Activated CD4-positive, alpha-beta T cell treated with anti-CD3 and anti-CD28 coated beads for 4 hours (primary cell): ENCODE measurements at regions not wholly inside any gene's neighbourhood (a gene's known extent, or its start where the extent isn't known, plus 50 kb on each side); places are given as distances from the start of the nearest gene placed in this dataset.
"Not testable (repeated sequence)": the region's sequence is repeated elsewhere in the genome, so short reads cannot be mapped to it uniquely, and the experiment has no call there.

Experiments used
- DNase-seq, 2 donors: peaks; one replicate each; pipeline ENCODE4 v3.0.0-alpha.2; 2020

DNA sequence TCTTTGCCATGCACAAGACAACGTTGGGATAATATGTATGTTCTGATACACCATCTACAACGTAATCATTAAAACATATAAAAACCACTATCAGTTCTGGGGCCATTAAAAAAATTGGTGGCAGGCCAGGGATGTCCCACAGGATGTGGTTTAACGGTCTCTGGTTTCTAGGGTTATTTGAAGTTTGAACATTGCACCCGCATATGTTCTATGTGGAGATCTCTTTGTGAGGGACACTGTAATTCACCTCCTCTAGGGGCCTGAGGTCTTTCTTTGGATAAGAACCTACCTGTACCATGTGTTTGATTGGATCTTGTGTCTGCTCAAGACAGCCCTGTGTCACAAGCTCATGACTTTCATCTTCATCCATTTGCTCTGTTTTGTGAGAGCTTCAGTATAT is 73.2 kb downstream of the GGTLC2 start:
- DNase-seq, result no peak

DNA sequence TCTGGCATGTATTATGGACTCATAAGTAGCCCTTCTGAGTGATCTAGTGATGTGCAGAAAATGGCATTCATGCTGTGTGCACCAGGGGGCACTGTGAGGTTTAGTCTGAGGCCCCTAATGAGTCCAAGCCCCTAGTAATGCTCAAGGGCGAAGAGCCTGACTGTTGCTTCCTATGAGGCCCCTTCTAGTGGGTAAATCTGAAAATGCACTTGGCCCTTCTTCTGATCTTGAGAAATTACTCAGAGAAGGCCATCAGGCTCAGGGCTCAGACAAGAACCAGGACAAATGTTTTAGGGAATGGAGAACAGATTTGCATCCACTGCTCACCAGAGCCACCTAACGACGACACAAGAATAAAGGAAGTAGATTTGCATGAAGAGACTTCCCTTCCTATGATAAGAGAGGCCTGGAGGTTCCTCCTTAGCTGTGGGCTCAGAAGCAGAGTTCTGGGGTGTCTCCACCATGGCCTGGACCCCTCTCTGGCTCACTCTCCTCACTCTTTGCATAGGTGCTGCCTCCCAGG is 75.8 kb downstream of the GGTLC2 start:
- peak in 1 of 2 donors; percentile 26 for DNase-seq

DNA sequence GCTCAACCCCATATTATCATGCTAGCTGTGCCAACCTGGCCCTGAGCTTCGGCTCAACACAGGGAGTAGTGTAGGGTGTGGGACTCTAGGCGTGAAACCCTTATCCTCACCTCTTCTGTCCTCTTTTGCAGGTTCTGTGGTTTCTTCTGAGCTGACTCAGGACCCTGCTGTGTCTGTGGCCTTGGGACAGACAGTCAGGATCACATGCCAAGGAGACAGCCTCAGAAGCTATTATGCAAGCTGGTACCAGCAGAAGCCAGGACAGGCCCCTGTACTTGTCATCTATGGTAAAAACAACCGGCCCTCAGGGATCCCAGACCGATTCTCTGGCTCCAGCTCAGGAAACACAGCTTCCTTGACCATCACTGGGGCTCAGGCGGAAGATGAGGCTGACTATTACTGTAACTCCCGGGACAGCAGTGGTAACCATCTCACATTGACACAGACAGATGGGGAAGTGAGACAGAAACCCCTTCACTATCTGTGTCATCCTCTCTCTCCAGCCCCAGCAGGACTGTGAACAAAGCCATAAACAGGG is 76.4 kb downstream of the GGTLC2 start:
- no peak for DNase-seq

DNA sequence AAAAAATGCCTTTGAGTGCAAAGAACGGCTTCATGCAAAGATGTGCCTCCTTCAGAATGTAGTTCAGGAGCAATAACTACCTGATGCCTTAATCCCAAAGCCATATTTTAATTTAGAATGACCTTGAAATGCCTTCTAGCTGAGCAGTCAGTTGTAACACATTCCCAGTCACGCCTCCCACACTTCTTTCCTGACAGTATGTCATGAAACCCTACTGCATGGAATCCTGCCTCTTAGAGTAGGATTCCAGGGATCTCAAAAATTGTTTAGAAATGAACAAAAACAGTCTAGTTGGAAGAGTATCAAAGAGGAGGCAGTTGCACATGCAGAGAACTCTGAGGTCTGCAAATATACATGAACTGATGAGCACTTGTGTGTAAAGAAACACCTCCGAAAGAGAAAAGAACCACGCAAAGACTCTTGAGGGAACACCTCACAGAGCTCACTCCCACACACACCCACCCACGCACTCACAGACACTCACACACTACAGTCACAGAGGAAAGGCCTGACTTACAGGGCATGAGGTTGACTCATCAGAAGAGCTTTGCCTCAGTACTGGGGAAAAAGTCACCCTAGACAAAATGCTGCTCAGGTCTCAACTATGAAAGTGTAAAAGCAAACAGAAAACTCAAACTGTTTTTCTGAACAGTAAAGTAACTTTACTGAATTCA is 77.4 kb downstream of the GGTLC2 start:
- DNase-seq, result peak; percentile 76 to 81

DNA sequence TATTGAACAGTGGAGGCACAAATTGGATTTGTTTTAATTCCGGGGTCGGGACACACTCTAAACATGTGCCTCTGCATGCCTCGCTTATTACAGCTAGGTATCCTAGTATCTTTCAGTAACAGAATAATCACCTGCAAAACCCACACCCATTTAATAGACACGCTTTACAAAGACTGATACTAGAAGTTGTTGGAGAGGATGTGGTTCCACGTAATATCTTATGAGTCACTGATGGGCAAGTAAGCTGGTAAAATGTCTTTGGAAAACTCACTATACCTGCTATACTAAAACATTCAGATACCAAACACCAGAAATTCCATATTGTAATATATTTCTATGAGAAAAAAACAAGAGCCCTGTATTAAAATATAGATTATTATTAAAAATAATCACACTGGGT is 84.0 kb downstream of the GGTLC2 start:
- DNase-seq, result no peak

DNA sequence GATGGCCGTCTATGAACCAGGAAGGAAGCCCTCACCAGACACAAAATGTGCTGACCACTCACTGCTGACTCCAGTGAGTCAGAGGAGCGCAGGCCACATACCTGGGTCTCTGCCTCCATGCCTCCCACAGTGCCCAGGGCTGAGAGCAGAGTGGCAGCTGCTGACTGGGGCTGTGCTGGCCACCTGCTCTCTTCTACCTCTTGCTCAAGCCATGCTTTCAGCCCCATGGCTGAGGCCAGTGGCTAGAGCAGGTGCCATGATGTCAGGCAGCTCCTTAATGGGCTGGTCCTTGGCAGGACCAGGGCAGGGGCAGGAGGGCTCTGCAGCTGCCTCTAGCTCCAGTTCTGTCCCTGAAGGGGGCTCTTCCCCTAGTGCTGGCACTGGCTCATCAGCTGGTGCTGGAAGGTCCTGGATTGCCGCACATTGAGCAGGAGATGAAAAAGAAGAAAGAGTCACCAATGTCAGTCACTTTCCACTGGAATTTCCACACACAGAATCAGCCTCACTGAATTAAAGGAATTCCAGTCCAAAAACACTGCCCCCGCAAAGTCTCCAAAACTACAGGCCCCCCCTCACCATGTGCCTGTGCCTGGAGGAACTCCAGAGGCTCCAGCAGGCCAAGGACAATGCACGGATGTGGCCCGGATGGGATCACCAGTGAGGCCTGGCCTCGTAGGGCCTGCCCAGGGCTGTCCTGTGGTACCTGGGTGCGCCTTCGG is 86.4 kb downstream of the GGTLC2 start:
- no peak for DNase-seq

DNA sequence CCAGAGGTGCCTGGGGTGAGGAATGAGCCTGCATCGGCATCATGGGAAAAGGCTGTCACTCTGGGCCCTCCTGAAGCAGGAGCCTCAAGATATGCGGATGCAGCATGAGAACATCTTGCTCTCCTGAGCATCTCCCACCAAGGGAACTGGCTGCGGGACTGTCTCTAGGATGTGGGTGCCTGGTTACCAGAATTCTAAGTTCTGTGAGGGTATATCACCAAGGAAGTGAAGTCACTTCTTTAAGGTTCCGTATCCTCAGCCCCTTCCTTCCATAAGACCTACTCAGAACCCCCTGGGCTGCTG is 86.9 kb downstream of the GGTLC2 start:
- no peak for DNase-seq

DNA sequence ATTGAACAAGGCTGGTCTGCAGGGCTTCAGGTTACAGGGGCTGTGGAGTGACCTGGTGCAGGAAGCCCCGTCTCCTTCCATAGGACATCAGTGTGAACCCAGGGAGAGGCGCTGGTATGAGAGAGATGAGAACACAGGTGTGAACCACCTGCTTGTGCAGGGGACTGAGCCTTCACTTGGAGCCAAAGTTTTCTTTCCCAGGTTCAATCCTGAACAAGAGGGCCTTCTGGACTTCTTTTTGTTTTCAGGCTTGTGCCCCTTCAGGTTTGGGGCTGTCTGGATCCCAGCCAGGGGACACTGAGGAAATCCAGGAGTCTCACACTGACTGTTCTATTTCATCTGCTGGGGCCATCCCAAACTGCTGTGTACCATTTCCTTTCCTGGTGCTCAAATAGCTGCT is 88.6 kb downstream of the GGTLC2 start:
- not testable (repeated sequence) for DNase-seq

DNA sequence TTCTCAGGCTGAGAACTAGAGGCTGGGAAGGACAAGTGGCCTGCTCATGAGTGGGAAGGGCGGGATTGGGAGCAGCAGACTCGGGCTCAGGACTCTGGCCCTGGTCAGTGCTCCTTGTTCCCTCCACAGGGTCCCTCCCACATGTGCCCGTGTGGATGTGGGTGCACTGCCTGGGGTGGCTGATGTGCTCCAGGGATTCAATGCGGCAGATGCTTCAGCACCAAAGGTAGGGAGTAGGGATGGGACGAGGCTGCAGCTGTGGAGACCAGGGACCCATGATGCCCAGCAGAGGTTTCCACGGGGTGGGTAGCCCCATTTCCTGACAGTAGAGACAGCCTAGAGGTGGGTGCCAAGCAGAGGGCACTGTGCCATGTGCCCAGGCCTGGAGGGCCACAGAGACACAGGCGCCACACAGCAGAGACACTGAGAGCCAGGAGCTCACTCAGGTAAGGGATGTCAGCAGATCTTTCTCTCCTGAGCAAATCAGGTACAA is 89.5 kb downstream of the GGTLC2 start:
- no peak for DNase-seq

DNA sequence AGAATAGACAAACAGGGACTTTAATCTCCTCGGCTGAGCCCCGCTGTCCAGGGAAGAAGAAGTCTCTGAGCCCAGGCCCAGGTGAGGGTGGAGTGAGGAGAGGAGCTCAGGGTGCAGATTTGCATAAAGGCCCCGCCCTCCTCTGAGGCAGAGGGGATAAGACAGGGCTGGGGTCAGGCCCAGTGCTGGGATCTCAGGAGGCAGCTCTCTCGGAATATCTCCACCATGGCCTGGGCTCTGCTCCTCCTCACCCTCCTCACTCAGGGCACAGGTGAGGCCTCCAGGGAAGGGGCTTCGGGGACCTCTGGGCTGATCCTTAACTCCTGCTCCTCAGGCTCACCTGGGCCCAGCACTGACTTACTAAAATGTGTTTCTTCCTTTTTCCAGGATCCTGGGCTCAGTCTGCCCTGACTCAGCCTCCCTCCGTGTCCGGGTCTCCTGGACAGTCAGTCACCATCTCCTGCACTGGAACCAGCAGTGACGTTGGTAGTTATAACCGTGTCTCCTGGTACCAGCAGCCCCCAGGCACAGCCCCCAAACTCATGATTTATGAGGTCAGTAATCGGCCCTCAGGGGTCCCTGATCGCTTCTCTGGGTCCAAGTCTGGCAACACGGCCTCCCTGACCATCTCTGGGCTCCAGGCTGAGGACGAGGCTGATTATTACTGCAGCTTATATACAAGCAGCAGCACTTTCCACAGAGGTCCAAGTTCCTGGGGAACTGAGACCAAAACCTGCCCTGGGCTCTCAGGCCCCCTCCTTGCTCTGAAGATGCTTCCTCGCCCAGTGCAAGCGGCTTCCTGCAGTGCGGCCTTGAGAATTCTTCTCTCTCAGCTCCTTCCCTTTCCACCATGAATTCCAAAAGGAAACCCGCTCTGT is 90.2 kb downstream of the GGTLC2 start:
- not testable (repeated sequence) for DNase-seq

DNA sequence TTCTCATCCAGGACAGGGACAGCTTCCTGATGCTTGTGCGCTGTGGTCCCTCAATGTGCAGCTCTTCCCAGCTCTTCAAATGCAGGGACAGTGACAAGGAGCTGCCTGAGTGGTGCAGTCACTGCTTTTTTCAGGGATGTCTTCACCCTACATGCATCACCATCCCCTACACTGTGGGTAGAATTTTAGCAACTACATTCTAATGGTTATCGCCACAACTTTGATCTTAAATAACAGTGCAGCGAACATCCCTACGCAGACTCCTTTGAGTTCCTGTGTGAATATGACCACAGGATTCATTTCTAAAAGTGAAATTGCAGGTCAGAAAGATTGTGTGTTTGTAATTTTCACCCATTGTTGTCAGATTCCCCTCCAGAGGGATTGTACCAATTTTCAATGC is 90.9 kb downstream of the GGTLC2 start:
- DNase-seq, result not testable (repeated sequence)

DNA sequence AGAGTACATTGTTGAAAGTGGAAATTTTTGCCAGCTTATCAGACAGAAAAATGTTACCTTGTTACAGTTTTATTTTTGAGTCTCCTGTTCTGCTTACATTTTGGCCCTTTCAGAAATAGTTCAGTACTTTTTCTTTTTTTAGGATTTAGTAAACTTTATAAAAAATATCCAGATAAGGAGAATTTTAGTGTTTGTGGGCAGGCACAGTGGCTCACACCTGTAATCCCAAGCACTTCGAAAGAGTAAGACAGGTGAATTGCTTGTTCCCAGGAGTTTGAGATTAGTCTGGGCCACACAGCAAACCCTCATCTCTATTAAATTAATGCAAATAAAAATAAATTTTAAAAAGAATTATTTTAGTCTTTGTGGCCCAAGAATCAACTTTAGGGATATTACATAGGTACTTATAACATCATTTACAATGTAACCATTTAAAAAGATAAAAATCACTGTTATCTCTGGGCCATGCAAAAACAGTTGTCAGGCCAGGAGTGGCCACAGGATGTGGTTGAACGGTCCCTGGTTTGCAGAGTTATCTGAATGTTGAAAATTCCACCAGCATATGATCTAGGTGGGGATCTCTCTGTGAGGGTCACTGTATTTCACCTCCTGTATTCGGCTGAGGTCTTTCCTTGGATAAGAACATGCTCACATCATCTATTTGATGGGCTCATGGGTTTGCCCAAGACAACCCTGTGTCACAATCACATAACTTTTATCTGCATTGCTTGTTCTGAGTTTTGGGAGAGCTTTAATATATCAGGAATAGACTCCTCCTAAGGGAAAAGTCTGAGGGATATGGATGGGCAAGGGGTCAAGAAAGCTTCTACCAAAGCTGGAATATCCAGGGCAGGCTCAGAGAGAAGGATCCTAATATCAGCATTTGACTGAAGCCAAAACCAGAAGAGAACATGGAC is 91.5 kb downstream of the GGTLC2 start:
- DNase-seq, result no peak

DNA sequence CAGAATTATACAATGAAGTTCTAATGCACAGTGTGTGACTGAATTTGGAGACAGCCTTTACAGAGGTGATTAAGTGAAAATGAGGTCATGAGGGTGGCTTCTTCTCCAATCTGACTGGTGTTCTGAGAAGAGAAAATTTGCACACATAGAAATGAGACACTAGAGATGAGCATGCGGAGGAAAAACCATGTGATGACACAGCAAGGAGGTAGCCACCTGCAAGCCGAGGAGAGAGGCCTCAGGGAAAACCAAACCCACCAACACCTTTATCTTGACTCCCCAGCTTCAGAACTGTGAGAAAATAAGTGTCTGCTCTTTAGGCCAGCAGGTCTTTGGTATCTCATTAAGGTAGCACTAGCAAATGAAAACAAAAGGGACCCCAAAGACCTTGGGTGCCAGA is 93.2 kb downstream of the GGTLC2 start:
- DNase-seq, result no peak

DNA sequence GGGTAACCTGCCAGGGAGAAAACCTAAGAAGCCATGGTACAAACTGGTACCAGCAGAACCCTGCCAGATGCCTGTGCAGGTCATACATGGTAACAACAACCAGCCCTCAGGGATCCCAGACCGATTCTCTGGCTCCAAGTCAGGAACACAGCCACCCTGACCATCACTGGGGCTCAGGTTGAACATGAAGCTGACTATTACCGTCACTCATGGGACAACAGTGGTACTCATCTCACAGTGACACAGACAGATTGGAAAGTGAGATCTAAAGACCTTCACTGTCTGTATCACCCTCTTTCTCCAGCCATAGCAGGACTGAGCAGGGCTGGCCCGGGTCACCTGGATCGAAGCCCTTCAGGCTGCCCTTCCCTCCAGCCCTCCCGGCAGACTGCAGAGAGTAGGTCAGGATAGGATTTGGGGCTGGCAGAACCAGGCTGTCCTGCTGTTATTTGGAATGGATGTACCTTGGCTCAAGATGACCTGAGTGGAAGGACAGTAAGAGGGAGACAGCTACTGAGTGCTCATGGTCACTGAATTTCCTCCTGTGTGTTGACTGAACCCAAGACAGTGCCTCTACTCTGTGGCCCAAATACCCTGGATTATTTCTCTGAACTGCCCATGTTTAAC is 94.7 kb downstream of the GGTLC2 start:
- DNase-seq, result no peak

DNA sequence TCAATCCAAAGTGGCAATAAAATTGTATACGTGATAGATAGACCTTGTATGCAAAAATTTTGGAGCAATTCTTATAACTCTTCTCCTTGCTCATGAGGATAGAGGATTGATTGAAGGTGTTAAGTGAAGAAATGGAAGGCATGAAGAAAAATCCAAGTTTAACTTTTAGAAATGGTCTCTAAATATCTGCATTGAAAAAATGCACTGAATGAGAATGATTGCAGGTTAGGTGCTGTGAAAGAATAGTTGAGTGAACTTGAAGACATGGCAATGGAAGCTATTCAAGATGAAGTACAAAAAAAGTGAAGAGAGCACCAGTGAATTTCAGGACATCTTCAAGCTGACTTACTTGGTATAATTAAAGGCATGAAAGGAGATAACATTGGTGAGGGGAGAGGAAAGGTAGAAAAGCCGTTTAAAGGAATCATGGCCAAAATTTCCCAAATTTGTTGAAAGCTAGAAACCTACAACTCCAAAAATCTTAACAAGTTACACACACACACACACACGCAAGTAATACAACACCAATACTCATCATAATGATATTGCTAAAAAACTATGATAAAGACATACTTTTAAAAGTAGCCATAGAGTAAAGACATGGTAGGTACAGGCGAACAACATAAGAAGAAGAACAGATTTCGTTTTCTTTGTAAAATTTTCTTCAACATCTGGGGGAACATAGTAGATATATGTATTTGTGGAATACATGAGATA is 96.3 kb downstream of the GGTLC2 start:
- no peak for DNase-seq

DNA sequence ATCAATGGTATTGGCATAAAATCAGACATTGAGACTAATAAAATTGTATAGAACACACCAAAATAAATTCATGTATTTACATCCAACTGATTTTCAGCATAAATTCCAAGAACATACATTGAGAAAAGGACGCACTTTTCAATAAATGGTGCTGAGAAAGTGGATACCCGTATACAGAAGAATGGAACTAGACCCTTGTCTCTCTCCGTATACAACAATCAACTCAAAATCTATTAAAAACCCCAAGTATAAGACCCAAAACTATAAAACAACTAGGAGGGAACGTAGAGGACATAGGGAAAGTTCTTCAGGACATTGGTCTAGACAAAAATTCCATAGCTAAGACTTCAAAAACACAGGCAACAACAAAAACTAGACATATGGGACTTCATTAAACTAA is 97.4 kb downstream of the GGTLC2 start:
- DNase-seq, result no peak

DNA sequence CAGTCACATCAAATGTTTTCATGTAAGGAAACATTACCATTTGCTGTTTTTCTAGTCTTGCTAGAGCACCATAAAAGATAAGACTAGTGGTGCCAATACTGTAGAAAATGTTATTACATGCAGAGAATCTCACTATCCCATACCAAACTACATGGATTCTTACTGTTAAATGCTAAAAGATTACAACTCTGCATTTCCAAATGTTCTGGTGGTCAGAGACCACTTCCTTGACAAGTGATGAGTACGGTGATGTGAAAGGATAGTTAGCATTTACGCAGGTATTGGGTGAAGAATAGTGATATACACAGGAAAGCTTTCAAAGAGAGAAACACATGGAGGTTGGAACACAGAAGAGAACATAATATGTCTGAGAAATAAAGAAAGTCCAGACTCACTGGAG is 98.2 kb downstream of the GGTLC2 start:
- DNase-seq, result no peak

DNA sequence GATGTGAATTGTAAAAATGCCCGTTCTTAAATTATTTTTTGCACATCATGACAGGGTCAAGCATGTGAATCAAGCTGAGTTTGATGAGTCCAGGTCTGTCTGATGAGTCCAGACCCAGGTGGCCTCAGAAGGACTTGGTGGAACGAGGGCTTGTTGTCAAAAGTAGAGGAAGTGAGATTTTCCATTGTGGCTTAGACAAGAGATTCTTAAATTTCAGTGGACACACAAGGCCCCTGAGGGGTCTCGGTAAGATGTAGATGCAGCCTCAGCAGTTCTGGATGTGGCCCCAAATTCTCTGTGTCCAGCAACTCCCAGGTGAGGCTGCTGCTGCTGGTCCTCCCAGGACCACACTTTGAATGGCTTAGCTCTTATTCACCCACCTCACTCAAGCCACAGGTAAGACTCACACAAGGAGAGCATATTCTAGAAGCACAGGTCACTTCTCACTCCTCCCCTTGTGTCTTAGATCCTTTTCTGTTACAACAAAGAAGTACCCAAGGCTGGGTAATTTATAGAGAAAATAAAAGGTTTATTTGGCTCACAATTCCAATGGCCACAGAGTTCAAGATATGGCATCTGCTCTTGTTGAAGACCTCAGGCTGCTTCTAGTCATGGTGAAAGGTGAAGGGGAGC is 98.8 kb downstream of the GGTLC2 start:
- DNase-seq, result no peak

DNA sequence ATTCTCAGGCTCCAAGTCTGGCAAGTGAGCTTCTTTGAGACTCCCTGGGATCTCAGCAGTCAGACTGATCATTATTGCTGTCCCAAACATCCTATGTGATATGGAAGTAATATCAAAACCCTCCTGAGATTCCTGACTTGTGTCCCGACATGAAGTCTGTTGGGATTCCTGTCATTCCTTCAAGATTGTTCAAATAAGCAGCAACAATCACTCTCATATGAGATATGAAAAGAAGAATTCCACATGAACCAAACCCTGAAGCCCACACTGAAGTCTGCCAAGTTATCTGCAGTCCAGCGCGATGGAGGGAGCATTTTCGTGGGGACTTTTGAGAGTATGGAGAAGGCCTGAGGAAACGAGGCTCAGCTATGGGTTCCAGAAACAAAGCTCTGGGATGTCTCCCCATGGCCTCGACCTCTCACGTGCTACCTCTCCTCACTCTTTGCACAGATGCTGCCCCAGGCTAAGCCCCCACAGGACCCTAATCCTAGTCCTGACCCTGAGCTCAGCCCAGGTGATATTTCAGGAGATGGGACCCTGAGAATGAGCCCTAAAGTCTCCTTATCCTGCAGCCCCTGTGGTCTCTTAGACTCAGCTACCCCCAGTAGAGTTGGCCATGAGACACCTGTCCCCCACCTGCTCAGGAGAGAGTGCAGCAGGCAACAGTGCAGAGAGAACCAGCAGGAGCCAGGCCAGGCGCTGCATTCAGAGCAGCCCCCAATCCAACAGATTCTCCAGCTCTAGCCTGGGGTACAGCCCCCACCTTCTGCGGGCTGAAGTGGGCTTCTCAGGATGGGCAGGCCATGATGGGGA is 100.2 kb downstream of the GGTLC2 start:
- DNase-seq, result no peak
